Keratinocyte (primary cell): ENCODE measurements at regions not wholly inside any gene's neighbourhood (a gene's known extent, or its start where the extent isn't known, plus 50 kb on each side); places are given as distances from the start of the nearest gene placed in this dataset.
A peak's percentile ranks its signal among the peaks of the same experiment; 100 is the strongest.

Source experiments
- DNase-seq: peaks from one replicate; pipeline ENCODE4 v3.0.0-alpha.2; 2011; ENCODE audit warnings: low read depth, missing footprints, low spot score
- FAIRE-seq: peaks from 2 replicates; lab custom pipeline; 2011; peaks lifted over from hg19 to GRCh38; lab: Jason Lieb, UNC
- H2AFZ ChIP-seq: 2 replicates; pipeline ENCODE4 v1.6.0; 2012; ENCODE audit warnings: low read length, control low read depth, inconsistent platforms; ENCODE audit not compliant: control insufficient read depth
- H3K27ac ChIP-seq: 2 replicates; pipeline ENCODE4 v1.5.1; 2011; ENCODE audit warnings: low read length; ENCODE audit not compliant: control insufficient read depth, insufficient read depth
- H3K27me3 ChIP-seq: 3 replicates; pipeline ENCODE4 v1.6.0; 2011; ENCODE audit warnings: low read length; ENCODE audit not compliant: control insufficient read depth, insufficient read depth; ENCODE audit errors: extremely low read depth
- H3K36me3 ChIP-seq, 2 experiments: 2 replicates in 1 of 2; 3 replicates in 1 of 2; pipeline ENCODE4 v1.5.1; 2011; ENCODE audit warnings: low read length in 2 of 2, mild to moderate bottlenecking in 1 of 2; ENCODE audit not compliant: control insufficient read depth in 2 of 2, insufficient read depth in 2 of 2; ENCODE audit errors: extremely low read depth in 1 of 2
- H3K4me1 ChIP-seq: 3 replicates; pipeline ENCODE4 v1.5.1; 2011; ENCODE audit warnings: low read length; ENCODE audit not compliant: control insufficient read depth, insufficient read depth; ENCODE audit errors: extremely low read depth
- H3K4me2 ChIP-seq: 3 replicates; pipeline ENCODE4 v1.6.0; 2011; ENCODE audit warnings: low read depth, low read length; ENCODE audit not compliant: control insufficient read depth, insufficient read depth; ENCODE audit errors: extremely low read depth
- H3K4me3 ChIP-seq, 3 experiments: fragments of 200-600 bp in 1 of 3; sonication (generic) in 1 of 3; 2 replicates in 2 of 3; 3 replicates in 1 of 3; pipeline ENCODE4 v1.5.1; 2011 to 2016; ENCODE audit warnings: low read length in 3 of 3, mild to moderate bottlenecking in 3 of 3, control low read depth in 2 of 3, inconsistent platforms in 1 of 3, low read depth in 1 of 3, mixed read lengths in 1 of 3, mixed run types in 1 of 3, moderate library complexity in 1 of 3; ENCODE audit not compliant: control insufficient read depth in 2 of 3, insufficient read depth in 2 of 3; ENCODE audit errors: extremely low read depth in 1 of 3
- H3K79me2 ChIP-seq: 2 replicates; pipeline ENCODE4 v1.6.0; 2012; ENCODE audit warnings: low read length; ENCODE audit not compliant: control insufficient read depth, insufficient read depth
- H3K9ac ChIP-seq: 3 replicates; pipeline ENCODE4 v1.6.0; 2011; ENCODE audit warnings: low read length; ENCODE audit not compliant: control insufficient read depth, insufficient read depth; ENCODE audit errors: extremely low read depth
- H3K9me1 ChIP-seq: 3 replicates; pipeline ENCODE4 v1.6.0; 2011; ENCODE audit warnings: low read length; ENCODE audit not compliant: control insufficient read depth, insufficient read depth; ENCODE audit errors: extremely low read depth
- H3K9me3 ChIP-seq: 2 replicates; pipeline ENCODE4 v1.5.1; 2012; ENCODE audit warnings: low read depth, low read length; ENCODE audit not compliant: control insufficient read depth
- H4K20me1 ChIP-seq: 3 replicates; pipeline ENCODE4 v1.6.0; 2011; ENCODE audit warnings: low read length; ENCODE audit not compliant: control insufficient read depth, insufficient read depth; ENCODE audit errors: extremely low read depth
- EZH2 ChIP-seq: IDR thresholded peaks from one replicate; pipeline ENCODE4 v1.6.1; 2012; ENCODE audit warnings: inconsistent platforms, mild to moderate bottlenecking, low read length, moderate library complexity
- dilution Hi-C: fragments of 300-500 bp; cut with MboI; formaldehyde crosslinking; loops from one replicate; pipeline ENCODE4 v1.7.0; 2020; ENCODE audit warnings: low sequenced_read_pairs; ENCODE audit not compliant: extremely low pct_ligation_motif_present
- TF ChIP-seq, protein P1 (sequence below), 3 experiments: IDR thresholded peaks in 1 of 3; conservative IDR thresholded peaks in 1 of 3; optimal IDR thresholded peaks in 1 of 3; 2 replicates in 2 of 3; 3 replicates in 1 of 3; pipeline versions ENCODE3 to v1.5.1; 2011; ENCODE audit warnings: low read length in 3 of 3, mild to moderate bottlenecking in 3 of 3, moderate library complexity in 2 of 3, control low read depth in 1 of 3, inconsistent platforms in 1 of 3; ENCODE audit not compliant: insufficient read depth in 2 of 3; ENCODE audit errors: extremely low read depth in 1 of 3

DNA sequence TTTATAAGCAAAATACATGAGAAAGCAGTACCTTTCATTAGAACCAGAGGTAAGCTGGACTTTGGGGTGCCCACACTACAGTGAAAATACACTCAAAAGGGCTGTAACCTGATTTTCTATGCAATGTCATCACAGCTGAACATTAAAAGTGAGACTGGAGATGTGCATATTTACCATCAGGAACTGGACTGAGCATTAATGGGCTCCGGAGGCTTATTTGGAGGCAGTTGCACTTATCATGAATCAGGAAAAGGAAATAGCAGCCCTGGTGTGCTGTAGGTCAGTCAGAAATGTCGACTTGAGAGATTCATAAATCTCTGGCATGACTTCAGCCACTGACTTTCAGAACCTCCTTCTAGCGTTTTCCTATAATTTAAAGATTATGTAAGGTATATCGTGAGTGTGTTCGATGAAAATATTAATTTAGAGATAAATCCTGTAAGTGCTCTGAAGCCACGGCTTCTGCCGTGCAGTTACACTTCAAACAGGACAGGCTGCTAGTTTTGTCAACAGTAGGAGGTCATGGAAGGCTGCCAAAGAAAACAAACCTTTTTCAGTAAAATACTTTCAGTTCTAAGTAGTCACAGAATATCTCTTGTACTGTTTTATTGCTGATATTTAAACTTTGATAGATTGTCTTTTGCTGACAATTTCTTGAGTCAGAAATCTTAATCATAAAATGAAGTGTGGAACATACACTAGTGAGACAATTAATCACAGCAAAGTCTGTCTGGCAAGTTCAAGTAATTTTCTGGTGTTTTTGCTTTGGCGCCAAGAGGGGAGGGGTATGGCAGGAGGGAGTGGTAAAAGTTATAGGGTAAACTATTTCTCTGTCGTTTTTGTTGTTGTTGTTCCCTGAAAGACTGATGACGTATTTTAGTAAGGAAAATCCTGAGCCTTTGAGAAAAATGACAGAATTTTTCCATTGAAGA is 939.7 kb downstream of the NR2F1-AS1 start:
- Histone ChIP-seq H3K4me3 (no peak overlapping the region), H4K20me1 (no peaks in the 10 kb centered on the region), H3K4me2 (peak overlapping the region; percentile 29), H3K9me1 (no peaks in the 10 kb centered on the region), H3K4me1 (no peaks in the 10 kb centered on the region), H3K79me2 (no peaks in the 10 kb centered on the region), H3K27me3 (no peaks in the 10 kb centered on the region), H3K36me3 (no peaks in the 10 kb centered on the region), H2AFZ (peak overlapping the region; percentile 39), H3K9ac (no peak overlapping the region), H3K9me3 (no peaks in the 10 kb centered on the region), H3K27ac (no peak overlapping the region)
- DNase-seq, result no peak
- FAIRE-seq, result no peak
- TF ChIP-seq, protein P1, sequence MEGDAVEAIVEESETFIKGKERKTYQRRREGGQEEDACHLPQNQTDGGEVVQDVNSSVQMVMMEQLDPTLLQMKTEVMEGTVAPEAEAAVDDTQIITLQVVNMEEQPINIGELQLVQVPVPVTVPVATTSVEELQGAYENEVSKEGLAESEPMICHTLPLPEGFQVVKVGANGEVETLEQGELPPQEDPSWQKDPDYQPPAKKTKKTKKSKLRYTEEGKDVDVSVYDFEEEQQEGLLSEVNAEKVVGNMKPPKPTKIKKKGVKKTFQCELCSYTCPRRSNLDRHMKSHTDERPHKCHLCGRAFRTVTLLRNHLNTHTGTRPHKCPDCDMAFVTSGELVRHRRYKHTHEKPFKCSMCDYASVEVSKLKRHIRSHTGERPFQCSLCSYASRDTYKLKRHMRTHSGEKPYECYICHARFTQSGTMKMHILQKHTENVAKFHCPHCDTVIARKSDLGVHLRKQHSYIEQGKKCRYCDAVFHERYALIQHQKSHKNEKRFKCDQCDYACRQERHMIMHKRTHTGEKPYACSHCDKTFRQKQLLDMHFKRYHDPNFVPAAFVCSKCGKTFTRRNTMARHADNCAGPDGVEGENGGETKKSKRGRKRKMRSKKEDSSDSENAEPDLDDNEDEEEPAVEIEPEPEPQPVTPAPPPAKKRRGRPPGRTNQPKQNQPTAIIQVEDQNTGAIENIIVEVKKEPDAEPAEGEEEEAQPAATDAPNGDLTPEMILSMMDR (optimal IDR thresholded peaks at IDR 0.05 in 1 of 3, IDR thresholded peaks at IDR 0.05 in 1 of 3, conservative IDR thresholded peaks at IDR 0.05 in 1 of 3; ENCODE audit: extremely low read depth in 1 of 3, insufficient read depth in 2 of 3, low read length in 3 of 3), result no peak
- no peak for TF ChIP-seq EZH2
- dilution Hi-C loops, result no loop called here

DNA sequence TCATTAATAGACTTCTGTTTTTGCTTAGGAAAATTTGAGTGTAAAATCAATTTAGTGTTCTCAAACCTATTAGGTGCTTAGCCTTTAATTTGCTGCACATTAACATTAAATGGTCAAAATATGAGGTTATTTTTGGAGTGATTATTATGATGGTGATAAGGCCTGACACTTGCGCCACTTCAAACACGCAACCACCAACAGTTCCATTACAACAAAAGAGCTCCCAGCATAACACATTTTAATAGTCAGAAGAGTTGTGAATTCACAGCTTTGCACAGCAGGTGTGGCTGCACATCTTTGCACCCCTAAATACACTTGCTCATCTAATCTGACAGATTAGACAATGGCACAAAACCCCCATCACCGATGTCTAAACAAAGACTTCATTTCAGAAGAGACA is 940.7 kb downstream of the NR2F1-AS1 start:
- no peaks in the 10 kb centered on the region for H3K79me2 ChIP-seq
- H3K9me1 ChIP-seq, result no peaks in the 10 kb centered on the region
- no peaks in the 10 kb centered on the region for H3K4me1 ChIP-seq
- no peak for TF ChIP-seq EZH2
- TF ChIP-seq, protein P1 (optimal IDR thresholded peaks at IDR 0.05 in 1 of 3, IDR thresholded peaks at IDR 0.05 in 1 of 3, conservative IDR thresholded peaks at IDR 0.05 in 1 of 3; ENCODE audit: extremely low read depth in 1 of 3, insufficient read depth in 2 of 3, low read length in 3 of 3), result no peak
- no peak for FAIRE-seq
- H3K9ac ChIP-seq, result no peak overlapping the region
- H3K27me3 ChIP-seq, result no peaks in the 10 kb centered on the region
- no peak overlapping the region for H3K4me2 ChIP-seq
- no peak overlapping the region for H3K27ac ChIP-seq
- H4K20me1 ChIP-seq, result no peaks in the 10 kb centered on the region
- dilution Hi-C loops, result no loop called here
- H3K36me3 ChIP-seq, result no peaks in the 10 kb centered on the region
- H3K4me3 ChIP-seq, result no peak overlapping the region
- no peaks in the 10 kb centered on the region for H3K9me3 ChIP-seq
- DNase-seq, result no peak
- H2AFZ ChIP-seq, result no peak overlapping the region
